HepG2 (cell line): ENCODE measurements at regions not wholly inside any gene's neighbourhood (a gene's known extent, or its start where the extent isn't known, plus 50 kb on each side); places are given as distances from the start of the nearest gene placed in this dataset.

Experiments
- ATAC-seq: fragments of 200-7000 bp; cut with Tn5 transposase; 3 replicates; pipeline ENCODE4 v1.9.1; 2020; ENCODE audit warnings: mild to moderate bottlenecking, moderate library complexity
- BruUV-seq: library from RNA; stranded (reverse); fragments of 400-500 nt; replicated peaks from 2 replicates; lab custom pipeline; 2021; lab: Mats Ljungman, UMichigan
- CTCF ChIA-PET: fragments of 300-600 bp; formaldehyde crosslinking; extraction: SDS; loops from one replicate; lab custom pipeline; 2021; ENCODE audit warnings: low total read pairs, inconsistent platforms, low intra/inter-chr PET ratio; lab: Yijun Ruan, JAX
- POLR2A ChIA-PET: fragments of 350-600 bp; sonication (Branson Sonifier 250); formaldehyde crosslinking; loops from one replicate; lab custom pipeline; 2020; ENCODE audit warnings: antibody characterized with exemption, inconsistent platforms; lab: Yijun Ruan, JAX
- DNase-seq: peaks from one replicate; pipeline ENCODE4 v3.0.0-alpha.2; 2015; ENCODE audit warnings: low spot score
- FAIRE-seq: peaks from 3 replicates; lab custom pipeline; 2011; peaks lifted over from hg19 to GRCh38; lab: Jason Lieb, UNC
- H2AFZ ChIP-seq: one replicate; pipeline ENCODE4 v1.6.1; 2011; ENCODE audit warnings: low read length, inconsistent platforms
- H3K27ac ChIP-seq: fragments of 300-600 bp; 3 replicates; pipeline ENCODE4 v1.8.0; 2011; ENCODE audit warnings: mixed run types, mild to moderate bottlenecking, mixed read lengths, low read length, inconsistent platforms; ENCODE audit not compliant: insufficient read depth; ENCODE audit errors: extremely low read length
- H3K27me3 ChIP-seq, 2 experiments: fragments of 200-600 bp in 1 of 2; 2 replicates in 1 of 2; 3 replicates in 1 of 2; pipeline versions ENCODE4 v1.6.0 to v1.8.0; 2011; ENCODE audit warnings: low read length in 2 of 2, mild to moderate bottlenecking in 2 of 2, moderate library complexity in 2 of 2, inconsistent platforms in 1 of 2; ENCODE audit not compliant: insufficient read depth in 2 of 2, control insufficient read depth in 1 of 2
- H3K36me3 ChIP-seq, 2 experiments: fragments of 200-600 bp in 1 of 2; replicated peaks in 1 of 2; 2 replicates in 1 of 2; 3 replicates in 1 of 2; pipeline versions ENCODE4 v1.5.1 to v1.8.0; 2011; ENCODE audit warnings: low read length in 2 of 2, inconsistent platforms in 1 of 2; ENCODE audit not compliant: insufficient read depth in 2 of 2, control insufficient read depth in 1 of 2
- H3K4me1 ChIP-seq: 2 replicates; pipeline ENCODE4 v1.5.1; 2012; ENCODE audit warnings: low read length, inconsistent platforms; ENCODE audit not compliant: insufficient read depth
- H3K4me2 ChIP-seq: 2 replicates; pipeline ENCODE4 v1.6.0; 2011; ENCODE audit warnings: low read depth, low read length, inconsistent platforms
- H3K4me3 ChIP-seq, 3 experiments: fragments of 200-600 bp in 1 of 3; sonication (generic), shearing (Covaris generic) in 1 of 3; replicated peaks in 1 of 3; 2 replicates each; pipeline ENCODE4 v1.5.1; 2011 to 2016; ENCODE audit warnings: low read length in 3 of 3, inconsistent platforms in 2 of 3, low read depth in 2 of 3, mild to moderate bottlenecking in 2 of 3, control low read depth in 1 of 3, mixed read lengths in 1 of 3; ENCODE audit not compliant: insufficient read depth in 1 of 3
- H3K79me2 ChIP-seq: one replicate; pipeline ENCODE4 v1.6.1; 2011; ENCODE audit warnings: low read length, inconsistent platforms; ENCODE audit not compliant: insufficient read depth
- H3K9ac ChIP-seq: 2 replicates; pipeline ENCODE4 v1.6.0; 2011; ENCODE audit warnings: mild to moderate bottlenecking, low read depth, low read length, inconsistent platforms; ENCODE audit not compliant: insufficient read depth
- H3K9me3 ChIP-seq: 2 replicates; pipeline ENCODE4 v1.5.1; 2012; ENCODE audit warnings: mild to moderate bottlenecking, low read length
- H4K20me1 ChIP-seq: 2 replicates; pipeline ENCODE4 v1.6.0; 2011; ENCODE audit warnings: inconsistent platforms, mild to moderate bottlenecking, low read length, moderate library complexity; ENCODE audit not compliant: insufficient read depth
- ATF1 ChIP-seq: IDR thresholded peaks from 2 replicates; pipeline ENCODE4 v1.6.1; 2016; ENCODE audit warnings: mild to moderate bottlenecking, control low read depth
- CEBPB ChIP-seq: IDR thresholded peaks from 2 replicates; pipeline ENCODE4 v1.6.1; 2011; ENCODE audit warnings: low read depth, low read length, improper control_type of control experiment, borderline replicate concordance
- CEBPG ChIP-seq: IDR thresholded peaks from 2 replicates; pipeline ENCODE4 v1.6.1; 2016
- CREBL2 ChIP-seq: sonication (generic); formaldehyde crosslinking; IDR thresholded peaks from 2 replicates; pipeline ENCODE4 v1.8.1; 2023; ENCODE audit warnings: missing genetic modification reagents, mild to moderate bottlenecking, borderline replicate concordance
- ELK4 ChIP-seq: sonication (generic); formaldehyde crosslinking; IDR thresholded peaks from 2 replicates; pipeline ENCODE4 v1.9.0; 2021; ENCODE audit warnings: missing genetic modification reagents, borderline replicate concordance
- NCOA5 ChIP-seq: sonication (generic); formaldehyde crosslinking; IDR thresholded peaks from 2 replicates; pipeline ENCODE4 v1.4.0; 2020; ENCODE audit warnings: missing genetic modification reagents
- SOX5 ChIP-seq: IDR thresholded peaks from 2 replicates; pipeline ENCODE4 v1.6.1; 2016; ENCODE audit warnings: borderline replicate concordance
- TAF15 ChIP-seq: fragments of 200-400 bp; formaldehyde crosslinking; IDR thresholded peaks from one replicate; pipeline ENCODE4 v1.6.1; 2018; ENCODE audit warnings: mild to moderate bottlenecking, low read depth, low read length; ENCODE audit not compliant: poor library complexity, severe bottlenecking
- ZNF646 ChIP-seq: sonication (generic); formaldehyde crosslinking; IDR thresholded peaks from 2 replicates; pipeline ENCODE4 v1.9.0; 2021; ENCODE audit warnings: mild to moderate bottlenecking, missing genetic modification reagents
- ZNF678 ChIP-seq: sonication (generic); formaldehyde crosslinking; IDR thresholded peaks from 2 replicates; pipeline ENCODE4 v1.4.0; 2020; ENCODE audit warnings: mild to moderate bottlenecking, missing genetic modification reagents
- WGBS: methylation state at CpG from one replicate; pipeline ENCODE4 v1.1.6; 2017; ENCODE audit warnings: low lambda C conversion rate; 5-methylcytosine and 5-hydroxymethylcytosine counted together
- in situ Hi-C: cut with HindIII; loops from 2 replicates; pipeline ENCODE4 v1.10.0; 2017; ENCODE audit warnings: low pct_unique_long_range_greater_than_20kb; ENCODE audit not compliant: extremely low pct_ligation_motif_present
- intact Hi-C: fragments of 100-400 bp; cut with micrococcal nuclease; formaldehyde crosslinking; loops from one replicate; pipeline ENCODE4 v1.10.0; 2022; ENCODE audit not compliant: unreplicated experiment

- ChIA-PET POLR2A (interaction anchor here (0.6 to 1.0 kb wide), 2 partner anchors 14 to 314 kb away, joined by 3 read pairs; no protein-coding TSS in a partner anchor), CTCF (no interaction called here)
- ATAC-seq, result no peak
- BruUV-seq, result no TSS peak
- H2AFZ ChIP-seq, result peak overlapping the region; percentile 29
- H3K4me2 ChIP-seq, result no peak overlapping the region
- TF ChIP-seq ATF1 (CRISPR knock-in tag), result 0 out of 2 replicates have a peak, but pooled peaks have one; percentile 30
- no peak for TF ChIP-seq NCOA5
- no peak for TF ChIP-seq ZNF678
- no peak overlapping the region for H3K27ac ChIP-seq
- no peaks in the 10 kb centered on the region for H3K36me3 ChIP-seq
- no peak overlapping the region for H3K4me3 ChIP-seq
- no peaks in the 10 kb centered on the region for H3K79me2 ChIP-seq
- H4K20me1 ChIP-seq, result no peaks in the 10 kb centered on the region
- intact Hi-C loops, result no loop called here
- in situ Hi-C loops, result no loop called here
- no peaks in the 10 kb centered on the region for H3K9me3 ChIP-seq
- FAIRE-seq, result no peak
- H3K27me3 ChIP-seq, result no peaks in the 10 kb centered on the region
- H3K4me1 ChIP-seq, result peaks cover 45% of the 10 kb centered on the region
- WGBS, result 96% methylated on average over 16 of the region's 16 CpGs
- peak; percentile 26 for DNase-seq
- no peak overlapping the region for H3K9ac ChIP-seq
Observed at GRCh38 chr6:137362878-137363804, 131.1 kb downstream of the OLIG3 start.

- Histone ChIP-seq H3K36me3 (no peaks in the 10 kb centered on the region), H3K27ac (no peak overlapping the region), H2AFZ (no peak overlapping the region), H3K9me3 (no peaks in the 10 kb centered on the region), H4K20me1 (no peaks in the 10 kb centered on the region), H3K27me3 (no peaks in the 10 kb centered on the region), H3K4me1 (peaks cover 59% of the 10 kb centered on the region), H3K9ac (no peak overlapping the region), H3K79me2 (no peaks in the 10 kb centered on the region), H3K4me2 (no peak overlapping the region), H3K4me3 (no peak overlapping the region)
- CTCF ChIA-PET, result no interaction called here
- no peak for ATAC-seq
- peak; percentile 69 for DNase-seq
- no TSS peak for BruUV-seq
- intact Hi-C loops (no loop called here), in situ Hi-C loops (no loop called here)
- POLR2A ChIA-PET, result interaction anchor here (2.5 kb wide), 1 partner anchor 12 kb away, joined by 8 read pairs; no protein-coding TSS in a partner anchor
- no peak for FAIRE-seq
- TF ChIP-seq TAF15 (no peak), SOX5 (peak; percentile 24; the same call in 1 of the 2 replicates), ELK4 (CRISPR knock-in tag) (no peak), CEBPG (CRISPR knock-in tag) (peak; percentile 70), CEBPB (peak; percentile 93), CREBL2 (CRISPR knock-in tag) (no peak), ZNF646 (no peak)
Observed at GRCh38 chr6:137361701-137362100, 132.5 kb downstream of the OLIG3 start.
